Central memory CD8-positive, alpha-beta T cell (primary cell): ENCODE measurements at regions not wholly inside any gene's neighbourhood (a gene's known extent, or its start where the extent isn't known, plus 50 kb on each side); places are given as distances from the start of the nearest gene placed in this dataset.

Experiments used
- ATAC-seq: fragments of 150-1000 bp; cut with Tn5 transposase; replicated peaks from 2 replicates; pipeline ENCODE4 v1.10.0; 2022; ENCODE audit warnings: mild to moderate bottlenecking, moderate FRiP score, moderate number of reproducible peaks; ENCODE audit not compliant: poor library complexity, severe bottlenecking; ENCODE audit errors: extremely low read depth
- DNase-seq, 2 donors: peaks; one replicate each; pipeline ENCODE4 v3.0.0; 2021; ENCODE audit warnings: low spot score in 2 of 2
- H3K27ac Mint-ChIP-seq: one replicate; pipeline ENCODE4 v1.8.0; 2022; ENCODE audit warnings: low read depth, mild to moderate bottlenecking, moderate library complexity, mixed read lengths
- H3K27me3 Mint-ChIP-seq: one replicate; pipeline ENCODE4 v1.8.0; 2022; ENCODE audit warnings: mixed read lengths
- H3K36me3 Mint-ChIP-seq: one replicate; pipeline ENCODE4 v1.8.0; 2022; ENCODE audit warnings: mild to moderate bottlenecking, moderate library complexity, mixed read lengths; ENCODE audit not compliant: insufficient read depth
- H3K4me1 Mint-ChIP-seq: one replicate; pipeline ENCODE4 v1.8.0; 2022; ENCODE audit warnings: mixed read lengths
- H3K4me3 Mint-ChIP-seq: one replicate; pipeline ENCODE4 v1.8.0; 2022; ENCODE audit warnings: mild to moderate bottlenecking, moderate library complexity, mixed read lengths
- H3K9me3 Mint-ChIP-seq: one replicate; pipeline ENCODE4 v1.8.0; 2022; ENCODE audit warnings: mixed read lengths

GRCh38 chr6:140867336-140867735 is 1265.4 kb upstream of the GJE1 start:
- H3K4me1 Mint-ChIP-seq, result no peaks in the 10 kb centered on the region
- no peak overlapping the region for H3K4me3 Mint-ChIP-seq
- H3K27me3 Mint-ChIP-seq, result no peaks in the 10 kb centered on the region
- DNase-seq (no peak), ATAC-seq (no peak)
- no peak overlapping the region for H3K27ac Mint-ChIP-seq
- H3K9me3 Mint-ChIP-seq, result peaks cover 6% of the 10 kb centered on the region
- H3K36me3 Mint-ChIP-seq, result no peaks in the 10 kb centered on the region

- H3K27ac Mint-ChIP-seq, result no peak overlapping the region
- H3K4me1 Mint-ChIP-seq, result no peaks in the 10 kb centered on the region
- no peak overlapping the region for H3K4me3 Mint-ChIP-seq
- no peaks in the 10 kb centered on the region for H3K27me3 Mint-ChIP-seq
- no peak for ATAC-seq
- no peaks in the 10 kb centered on the region for H3K9me3 Mint-ChIP-seq
- no peaks in the 10 kb centered on the region for H3K36me3 Mint-ChIP-seq
- DNase-seq, result no peak
These were observed 1274.2 kb upstream of the GJE1 start for GRCh38 chr6:140858381-140858971.

GRCh38 chr6:140857739-140858380 is 1274.9 kb upstream of the GJE1 start:
- Mint-ChIP-seq H3K9me3 (no peaks in the 10 kb centered on the region), H3K4me3 (no peak overlapping the region), H3K27ac (no peak overlapping the region), H3K27me3 (no peaks in the 10 kb centered on the region), H3K36me3 (no peaks in the 10 kb centered on the region), H3K4me1 (no peaks in the 10 kb centered on the region)
- DNase-seq, result no peak
- no peak for ATAC-seq

- Mint-ChIP-seq H3K27me3 (no peaks in the 10 kb centered on the region), H3K4me1 (no peaks in the 10 kb centered on the region), H3K9me3 (no peaks in the 10 kb centered on the region)
These were observed 1277.2 kb upstream of the GJE1 start for GRCh38 chr6:140855520-140855919.

GRCh38 chr6:140854318-140854717 is 1278.4 kb upstream of the GJE1 start:
- no peak for DNase-seq
- no peak for ATAC-seq
- Mint-ChIP-seq H3K27me3 (no peaks in the 10 kb centered on the region), H3K27ac (no peak overlapping the region), H3K4me1 (no peaks in the 10 kb centered on the region), H3K4me3 (no peak overlapping the region), H3K36me3 (no peaks in the 10 kb centered on the region), H3K9me3 (no peaks in the 10 kb centered on the region)

More at GRCh38 chr6:140855520-140855919, 1277.2 kb upstream of the GJE1 start:
- no peak for DNase-seq
- no peak for ATAC-seq
- H3K27ac Mint-ChIP-seq, result no peak overlapping the region
- no peaks in the 10 kb centered on the region for H3K36me3 Mint-ChIP-seq
- H3K4me3 Mint-ChIP-seq, result no peak overlapping the region

GRCh38 chr6:140850438-140850837 is 1282.3 kb upstream of the GJE1 start:
- DNase-seq, result no peak

GRCh38 chr6:140849456-140849855 is 1283.3 kb upstream of the GJE1 start:
- Mint-ChIP-seq H3K4me3 (no peak overlapping the region), H3K27ac (no peak overlapping the region), H3K4me1 (no peaks in the 10 kb centered on the region), H3K9me3 (no peaks in the 10 kb centered on the region), H3K27me3 (peaks cover 10% of the 10 kb centered on the region), H3K36me3 (no peaks in the 10 kb centered on the region)
- no peak for ATAC-seq
- DNase-seq, result no peak

More at GRCh38 chr6:140850438-140850837, 1282.3 kb upstream of the GJE1 start:
- no peaks in the 10 kb centered on the region for H3K9me3 Mint-ChIP-seq
- H3K4me1 Mint-ChIP-seq, result no peaks in the 10 kb centered on the region
- H3K36me3 Mint-ChIP-seq, result no peaks in the 10 kb centered on the region
- no peak overlapping the region for H3K27ac Mint-ChIP-seq
- H3K4me3 Mint-ChIP-seq, result no peak overlapping the region
- H3K27me3 Mint-ChIP-seq, result peaks cover 2% of the 10 kb centered on the region
- ATAC-seq, result no peak

GRCh38 chr6:140847262-140847645 is 1285.5 kb upstream of the GJE1 start:
- H3K36me3 Mint-ChIP-seq, result no peaks in the 10 kb centered on the region
- no peak overlapping the region for H3K27ac Mint-ChIP-seq
- no peaks in the 10 kb centered on the region for H3K9me3 Mint-ChIP-seq
- ATAC-seq (no peak), DNase-seq (no peak)
- H3K4me1 Mint-ChIP-seq, result no peaks in the 10 kb centered on the region
- no peak overlapping the region for H3K4me3 Mint-ChIP-seq
- H3K27me3 Mint-ChIP-seq, result peaks cover 10% of the 10 kb centered on the region

GRCh38 chr6:140846503-140847261 is 1286.0 kb upstream of the GJE1 start:
- no peak overlapping the region for H3K27ac Mint-ChIP-seq
- DNase-seq, result no peak

GRCh38 chr6:140845701-140846100 is 1287.0 kb upstream of the GJE1 start:
- DNase-seq, result no peak
- Mint-ChIP-seq H3K27me3 (peaks cover 10% of the 10 kb centered on the region), H3K4me3 (no peak overlapping the region), H3K36me3 (no peaks in the 10 kb centered on the region), H3K9me3 (no peaks in the 10 kb centered on the region), H3K4me1 (no peaks in the 10 kb centered on the region), H3K27ac (no peak overlapping the region)
- ATAC-seq, result no peak

More at GRCh38 chr6:140846503-140847261, 1286.0 kb upstream of the GJE1 start:
- Mint-ChIP-seq H3K36me3 (no peaks in the 10 kb centered on the region), H3K9me3 (no peaks in the 10 kb centered on the region), H3K27me3 (peaks cover 10% of the 10 kb centered on the region), H3K4me1 (no peaks in the 10 kb centered on the region), H3K4me3 (no peak overlapping the region)
- ATAC-seq, result no peak

GRCh38 chr6:140844167-140844566 is 1288.6 kb upstream of the GJE1 start:
- DNase-seq (no peak), ATAC-seq (no peak)
- Mint-ChIP-seq H3K4me3 (no peak overlapping the region), H3K36me3 (no peaks in the 10 kb centered on the region), H3K9me3 (no peaks in the 10 kb centered on the region), H3K27me3 (peaks cover 10% of the 10 kb centered on the region), H3K27ac (no peak overlapping the region), H3K4me1 (no peaks in the 10 kb centered on the region)

- DNase-seq, result no peak
- Mint-ChIP-seq H3K9me3 (no peaks in the 10 kb centered on the region), H3K4me3 (no peak overlapping the region), H3K27me3 (no peaks in the 10 kb centered on the region), H3K27ac (no peak overlapping the region), H3K36me3 (peaks cover 2% of the 10 kb centered on the region), H3K4me1 (no peaks in the 10 kb centered on the region)
- ATAC-seq, result no peak
These were observed 1299.3 kb upstream of the GJE1 start for GRCh38 chr6:140833408-140833807.

GRCh38 chr6:140830666-140831065 is 1302.1 kb upstream of the GJE1 start:
- ATAC-seq (no peak), DNase-seq (no peak)
- Mint-ChIP-seq H3K36me3 (peaks cover 2% of the 10 kb centered on the region), H3K27me3 (no peaks in the 10 kb centered on the region), H3K4me1 (no peaks in the 10 kb centered on the region), H3K27ac (no peak overlapping the region), H3K9me3 (no peaks in the 10 kb centered on the region), H3K4me3 (no peak overlapping the region)
